ENCODE measurements at regions not wholly inside any gene's neighbourhood (a gene's known extent, or its start where the extent isn't known, plus 50 kb on each side); places are given as distances from the start of the nearest gene placed in this dataset.

DNA sequence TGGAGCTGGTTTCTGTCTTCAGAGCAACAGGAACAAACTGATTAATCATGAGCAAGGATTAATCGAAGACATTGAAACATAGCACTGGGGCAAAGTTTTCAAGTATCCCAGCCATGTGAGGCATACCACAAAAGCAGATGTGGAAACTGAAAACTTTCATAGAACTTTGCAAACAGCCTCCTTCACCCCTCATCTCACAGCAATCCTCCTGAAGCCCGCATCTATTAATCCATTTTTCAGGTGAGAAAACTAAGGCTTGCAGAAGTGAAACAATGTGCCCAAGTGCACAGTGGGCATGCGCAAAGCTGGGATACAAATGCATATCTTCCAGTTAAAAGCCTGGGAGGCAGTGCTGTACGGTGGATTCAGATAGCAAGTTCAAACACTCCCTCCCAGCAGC, 58.6 kb upstream of the HMGXB4 start:
- TF ChIP-seq CTCF (IDR thresholded peaks at IDR 0.05) (no peak), POLR2A (IDR thresholded peaks at IDR 0.05) (no peak)
